ENCODE measurements at regions not wholly inside any gene's neighbourhood (a gene's known extent, or its start where the extent isn't known, plus 50 kb on each side); places are given as distances from the start of the nearest gene placed in this dataset.

DNA sequence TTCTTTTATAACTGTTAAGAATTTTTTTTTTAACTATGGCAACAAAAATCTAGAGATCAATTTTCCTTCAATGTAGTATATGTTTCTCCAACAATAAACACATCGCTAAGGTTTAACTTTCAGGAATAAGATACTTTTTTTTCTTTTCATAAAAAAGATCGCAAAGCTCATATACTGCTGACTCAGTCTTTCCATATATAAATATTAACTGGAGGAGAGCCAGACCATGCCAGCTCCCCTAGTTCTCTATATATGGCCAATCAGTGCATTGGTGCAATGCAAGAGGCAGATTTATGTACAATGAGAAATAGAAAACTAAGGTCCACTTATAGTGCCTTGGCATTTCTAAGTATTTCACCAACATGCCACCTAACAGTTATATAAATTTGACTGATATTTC, 89.2 kb upstream of the GAS1 start:
- TF ChIP-seq POLR2A (IDR thresholded peaks at IDR 0.05) = no peak
- TF ChIP-seq, protein P1, sequence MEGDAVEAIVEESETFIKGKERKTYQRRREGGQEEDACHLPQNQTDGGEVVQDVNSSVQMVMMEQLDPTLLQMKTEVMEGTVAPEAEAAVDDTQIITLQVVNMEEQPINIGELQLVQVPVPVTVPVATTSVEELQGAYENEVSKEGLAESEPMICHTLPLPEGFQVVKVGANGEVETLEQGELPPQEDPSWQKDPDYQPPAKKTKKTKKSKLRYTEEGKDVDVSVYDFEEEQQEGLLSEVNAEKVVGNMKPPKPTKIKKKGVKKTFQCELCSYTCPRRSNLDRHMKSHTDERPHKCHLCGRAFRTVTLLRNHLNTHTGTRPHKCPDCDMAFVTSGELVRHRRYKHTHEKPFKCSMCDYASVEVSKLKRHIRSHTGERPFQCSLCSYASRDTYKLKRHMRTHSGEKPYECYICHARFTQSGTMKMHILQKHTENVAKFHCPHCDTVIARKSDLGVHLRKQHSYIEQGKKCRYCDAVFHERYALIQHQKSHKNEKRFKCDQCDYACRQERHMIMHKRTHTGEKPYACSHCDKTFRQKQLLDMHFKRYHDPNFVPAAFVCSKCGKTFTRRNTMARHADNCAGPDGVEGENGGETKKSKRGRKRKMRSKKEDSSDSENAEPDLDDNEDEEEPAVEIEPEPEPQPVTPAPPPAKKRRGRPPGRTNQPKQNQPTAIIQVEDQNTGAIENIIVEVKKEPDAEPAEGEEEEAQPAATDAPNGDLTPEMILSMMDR (IDR thresholded peaks at IDR 0.05) = no peak
